ENCODE measurements at regions not wholly inside any gene's neighbourhood (a gene's known extent, or its start where the extent isn't known, plus 50 kb on each side); places are given as distances from the start of the nearest gene placed in this dataset.

GRCh38 chr12:28826766-28827165, 322.3 kb upstream of the FAR2 start:
- TF ChIP-seq CTCF (IDR thresholded peaks at IDR 0.05) (no peak), POLR2A (IDR thresholded peaks at IDR 0.05) (no peak)

Measured in esophagus squamous epithelium (tissue), 4 donors.